ENCODE measurements at regions not wholly inside any gene's neighbourhood (a gene's known extent, or its start where the extent isn't known, plus 50 kb on each side); places are given as distances from the start of the nearest gene placed in this dataset.

DNA sequence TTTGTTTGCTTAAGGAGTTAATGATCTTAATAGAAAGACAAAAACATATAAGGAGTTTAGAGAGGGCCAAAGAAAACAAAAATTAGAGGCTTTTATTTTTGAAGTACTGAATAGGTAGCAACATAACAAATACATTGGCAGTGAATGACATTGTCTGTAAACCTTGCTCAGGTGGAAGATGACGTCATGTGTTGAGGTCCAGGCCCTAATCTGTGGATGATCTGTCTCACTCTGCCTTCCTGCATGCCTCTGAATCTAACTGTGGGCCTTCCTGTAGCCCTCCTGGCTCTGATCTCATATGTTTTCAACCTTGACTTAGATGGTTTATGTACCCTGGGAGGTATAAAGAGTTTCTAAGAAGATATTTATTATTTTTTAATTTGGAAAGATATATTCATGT, 58.1 kb upstream of the DYNAP start:
- TF ChIP-seq, protein P1, sequence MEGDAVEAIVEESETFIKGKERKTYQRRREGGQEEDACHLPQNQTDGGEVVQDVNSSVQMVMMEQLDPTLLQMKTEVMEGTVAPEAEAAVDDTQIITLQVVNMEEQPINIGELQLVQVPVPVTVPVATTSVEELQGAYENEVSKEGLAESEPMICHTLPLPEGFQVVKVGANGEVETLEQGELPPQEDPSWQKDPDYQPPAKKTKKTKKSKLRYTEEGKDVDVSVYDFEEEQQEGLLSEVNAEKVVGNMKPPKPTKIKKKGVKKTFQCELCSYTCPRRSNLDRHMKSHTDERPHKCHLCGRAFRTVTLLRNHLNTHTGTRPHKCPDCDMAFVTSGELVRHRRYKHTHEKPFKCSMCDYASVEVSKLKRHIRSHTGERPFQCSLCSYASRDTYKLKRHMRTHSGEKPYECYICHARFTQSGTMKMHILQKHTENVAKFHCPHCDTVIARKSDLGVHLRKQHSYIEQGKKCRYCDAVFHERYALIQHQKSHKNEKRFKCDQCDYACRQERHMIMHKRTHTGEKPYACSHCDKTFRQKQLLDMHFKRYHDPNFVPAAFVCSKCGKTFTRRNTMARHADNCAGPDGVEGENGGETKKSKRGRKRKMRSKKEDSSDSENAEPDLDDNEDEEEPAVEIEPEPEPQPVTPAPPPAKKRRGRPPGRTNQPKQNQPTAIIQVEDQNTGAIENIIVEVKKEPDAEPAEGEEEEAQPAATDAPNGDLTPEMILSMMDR (IDR thresholded peaks at IDR 0.05; ENCODE audit: low read depth, low read length, missing control alignments): no peak
- Histone ChIP-seq H3K27me3 (replicated peaks) (no peaks in the 10 kb centered on the region), H3K36me3 (replicated peaks) (no peaks in the 10 kb centered on the region), H3K4me3 (ENCODE audit: low read depth, low read length) (no peak overlapping the region), H3K27ac (no peak overlapping the region)
- in situ Hi-C loops (cut with HindIII; ENCODE audit: low pct_ligation_motif_present, low sequenced_read_pairs): no loop called here
- no peak for DNase-seq
